ENCODE measurements at regions not wholly inside any gene's neighbourhood (a gene's known extent, or its start where the extent isn't known, plus 50 kb on each side); places are given as distances from the start of the nearest gene placed in this dataset.
"Not testable (repeated sequence)": the region's sequence is repeated elsewhere in the genome, so short reads cannot be mapped to it uniquely, and the experiment has no call there.

GRCh38 chr13:65597839-65598818 is 1632.0 kb downstream of the PCDH9 start:
- no peak for DNase-seq (ENCODE audit: low spot score)

GRCh38 chr13:65595916-65596315 is 1634.2 kb downstream of the PCDH9 start:
- no peak for DNase-seq (ENCODE audit: low spot score)

GRCh38 chr13:65594298-65594781 is 1635.8 kb downstream of the PCDH9 start:
- DNase-seq (ENCODE audit: low spot score) = no peak

GRCh38 chr13:65593298-65593874 is 1636.8 kb downstream of the PCDH9 start:
- no peak for DNase-seq (ENCODE audit: low spot score)

- no peak for DNase-seq (ENCODE audit: low spot score)
Measured at GRCh38 chr13:65592731-65593130, 1637.4 kb downstream of the PCDH9 start.

GRCh38 chr13:65585346-65585745 is 1644.8 kb downstream of the PCDH9 start:
- no peak for DNase-seq (ENCODE audit: low spot score)

- DNase-seq (ENCODE audit: low spot score) = no peak
Measured at GRCh38 chr13:65584126-65584525, 1646.0 kb downstream of the PCDH9 start.

GRCh38 chr13:65582160-65582559 is 1648.0 kb downstream of the PCDH9 start:
- no peak for DNase-seq (ENCODE audit: low spot score)

- DNase-seq (ENCODE audit: low spot score) = not testable (repeated sequence)
Measured at GRCh38 chr13:65564561-65564960, 1665.6 kb downstream of the PCDH9 start.

GRCh38 chr13:65562305-65562704 is 1667.8 kb downstream of the PCDH9 start:
- DNase-seq (ENCODE audit: low spot score) = no peak

GRCh38 chr13:65560936-65561335 is 1669.2 kb downstream of the PCDH9 start:
- no peak for DNase-seq (ENCODE audit: low spot score)

GRCh38 chr13:65555962-65556361 is 1674.2 kb downstream of the PCDH9 start:
- DNase-seq (ENCODE audit: low spot score) = no peak

- no peak for DNase-seq (ENCODE audit: low spot score)
Measured at GRCh38 chr13:65553096-65553727, 1676.9 kb downstream of the PCDH9 start.

GRCh38 chr13:65551208-65551607 is 1678.9 kb downstream of the PCDH9 start:
- no peak for DNase-seq (ENCODE audit: low spot score)

GRCh38 chr13:65540175-65540574 is 1690.0 kb downstream of the PCDH9 start:
- DNase-seq (ENCODE audit: low spot score) = no peak

- no peak for DNase-seq (ENCODE audit: low spot score)
Measured at GRCh38 chr13:65535370-65535769, 1694.8 kb downstream of the PCDH9 start.

- DNase-seq (ENCODE audit: low spot score) = no peak
Measured at GRCh38 chr13:65532231-65532630, 1697.9 kb downstream of the PCDH9 start.

GRCh38 chr13:65530688-65531087 is 1699.4 kb downstream of the PCDH9 start:
- DNase-seq (ENCODE audit: low spot score) = no peak

GRCh38 chr13:65529541-65529940 is 1700.6 kb downstream of the PCDH9 start:
- no peak for DNase-seq (ENCODE audit: low spot score)

GRCh38 chr13:65508745-65509144 is 1721.4 kb downstream of the PCDH9 start:
- DNase-seq (ENCODE audit: low spot score) = no peak

GRCh38 chr13:65508338-65508737 is 1721.8 kb downstream of the PCDH9 start:
- DNase-seq (ENCODE audit: low spot score) = no peak

- DNase-seq (ENCODE audit: low spot score) = no peak
Measured at GRCh38 chr13:65505941-65506340, 1724.2 kb downstream of the PCDH9 start.

GRCh38 chr13:65504213-65504612 is 1725.9 kb downstream of the PCDH9 start:
- no peak for DNase-seq (ENCODE audit: low spot score)

Measured in SW480 (cell line).